ENCODE measurements at regions not wholly inside any gene's neighbourhood (a gene's known extent, or its start where the extent isn't known, plus 50 kb on each side); places are given as distances from the start of the nearest gene placed in this dataset.
"Not testable (repeated sequence)": the region's sequence is repeated elsewhere in the genome, so short reads cannot be mapped to it uniquely, and the experiment has no call there.

- DNase-seq (ENCODE audit: low read depth in 2 of 2): not testable (repeated sequence)
Measured at GRCh38 chr21:9830801-9831200, 690.6 kb upstream of the TPTE start.

DNA sequence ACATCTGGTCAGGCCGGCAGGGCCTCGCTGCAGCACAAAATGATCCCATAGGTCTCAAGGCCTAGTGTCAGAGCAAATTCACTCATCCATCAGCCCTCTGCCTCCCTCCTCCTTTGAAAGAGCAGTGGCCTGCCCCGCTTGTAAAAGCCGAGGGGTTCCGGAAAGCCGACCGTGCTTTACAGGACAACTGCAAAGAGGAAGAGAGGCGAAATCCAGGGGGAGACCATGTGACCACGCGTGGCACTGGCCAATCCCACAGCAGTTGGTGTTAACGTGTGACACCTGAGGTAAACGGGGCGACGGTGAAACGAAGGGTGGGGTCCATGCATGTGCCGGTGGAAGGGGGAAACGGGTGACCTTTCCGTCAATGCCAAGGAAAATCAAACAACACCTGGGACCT lies 688.6 kb upstream of the TPTE start:
- DNase-seq (ENCODE audit: low read depth in 2 of 2): not testable (repeated sequence)

DNA sequence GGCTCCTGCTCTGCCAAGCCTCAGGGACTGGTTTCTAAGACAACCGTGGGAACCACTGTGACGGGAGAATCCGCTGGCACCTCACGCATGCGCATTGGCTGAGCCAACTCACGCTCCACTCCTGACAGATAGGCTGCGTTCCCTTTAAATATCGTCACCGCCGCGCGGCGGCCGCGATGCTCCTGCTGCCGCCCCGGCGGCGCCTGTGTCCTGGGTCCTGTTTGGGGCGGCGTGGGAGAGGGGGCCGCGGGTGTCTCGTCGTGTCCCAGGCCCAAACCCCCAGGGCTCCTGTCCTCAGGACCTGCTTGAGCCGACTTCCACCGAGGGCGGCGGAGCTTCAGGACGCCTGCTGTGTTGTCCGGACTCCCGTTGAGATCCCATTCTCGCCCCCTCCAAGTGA lies 684.8 kb upstream of the TPTE start:
- DNase-seq (ENCODE audit: low read depth in 2 of 2): not testable (repeated sequence)

DNA sequence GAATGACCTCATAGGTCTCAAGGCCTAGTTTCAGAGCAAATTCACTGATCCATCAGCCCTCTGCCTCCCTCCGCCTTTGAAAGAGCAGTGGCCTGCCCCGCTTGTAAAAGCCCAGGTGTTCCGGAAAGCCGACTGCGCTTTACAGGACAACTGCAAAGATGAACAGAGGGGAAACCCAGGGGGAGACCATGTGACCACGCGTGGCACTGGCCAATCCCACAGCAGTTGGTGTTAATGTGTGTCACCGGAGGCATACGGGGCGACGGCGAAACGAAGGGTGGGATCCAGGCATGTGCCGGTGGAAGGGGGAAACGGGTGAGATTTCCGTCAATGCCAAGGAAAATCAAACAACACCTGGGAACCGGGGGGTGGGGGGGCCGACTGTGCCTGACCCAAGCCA lies 684.4 kb upstream of the TPTE start:
- not testable (repeated sequence) for DNase-seq (ENCODE audit: low read depth in 2 of 2)

GRCh38 chr21:9837526-9837925 lies 683.9 kb upstream of the TPTE start:
- not testable (repeated sequence) for DNase-seq (ENCODE audit: low read depth in 2 of 2)

- DNase-seq (ENCODE audit: low read depth in 2 of 2): no peak
Measured at GRCh38 chr21:9837946-9838737, 683.2 kb upstream of the TPTE start.

DNA sequence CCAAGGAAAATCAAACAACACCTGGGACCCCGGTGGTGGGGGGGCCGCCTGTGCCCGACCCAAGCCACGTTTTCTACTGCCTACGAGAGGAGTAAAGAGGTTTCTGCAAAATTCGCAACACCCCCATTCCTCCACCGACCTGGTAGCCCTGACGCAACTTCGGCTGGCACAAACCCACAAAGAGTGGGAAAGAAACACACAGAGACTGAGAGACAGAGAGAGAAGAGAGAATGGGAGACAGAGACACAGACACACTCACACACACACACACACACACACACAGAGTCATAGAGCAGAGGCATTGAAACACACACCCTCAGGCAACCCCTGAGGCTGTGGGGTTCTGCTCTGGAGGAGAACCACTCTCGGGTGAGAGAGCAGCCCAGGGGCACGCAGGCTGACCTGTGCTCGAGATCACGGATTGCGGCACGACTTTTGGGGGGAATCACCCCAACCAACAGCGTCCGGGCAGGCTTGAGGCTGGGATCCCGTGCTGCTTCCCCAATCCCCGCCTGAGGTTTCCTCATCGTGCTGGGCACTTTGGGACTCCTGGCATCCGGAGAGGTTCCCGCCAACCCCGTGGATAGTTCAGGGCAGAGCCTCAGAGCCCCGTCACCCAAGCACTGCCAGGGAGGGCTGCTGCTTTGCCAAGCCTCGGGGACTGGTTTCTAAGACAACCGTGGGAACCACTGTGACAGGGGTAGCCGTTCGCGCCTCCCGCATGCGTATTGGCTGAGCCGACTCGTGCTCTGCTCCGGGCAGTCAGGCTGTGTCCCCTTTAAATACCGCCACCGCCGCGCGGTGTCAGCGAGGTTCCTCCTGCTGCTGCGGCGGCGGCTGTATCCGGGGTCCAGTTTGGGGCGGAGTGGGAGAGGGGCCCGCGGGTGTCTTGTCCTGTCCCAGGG lies 682.4 kb upstream of the TPTE start:
- DNase-seq (ENCODE audit: low read depth in 2 of 2): no peak

GRCh38 chr21:9844106-9844505 lies 677.3 kb upstream of the TPTE start:
- not testable (repeated sequence) for DNase-seq (ENCODE audit: low read depth in 2 of 2)

GRCh38 chr21:9847511-9847910 lies 673.9 kb upstream of the TPTE start:
- not testable (repeated sequence) for DNase-seq (ENCODE audit: low read depth in 2 of 2)

GRCh38 chr21:9851166-9851565 lies 670.2 kb upstream of the TPTE start:
- DNase-seq (ENCODE audit: low read depth in 2 of 2): not testable (repeated sequence)

DNA sequence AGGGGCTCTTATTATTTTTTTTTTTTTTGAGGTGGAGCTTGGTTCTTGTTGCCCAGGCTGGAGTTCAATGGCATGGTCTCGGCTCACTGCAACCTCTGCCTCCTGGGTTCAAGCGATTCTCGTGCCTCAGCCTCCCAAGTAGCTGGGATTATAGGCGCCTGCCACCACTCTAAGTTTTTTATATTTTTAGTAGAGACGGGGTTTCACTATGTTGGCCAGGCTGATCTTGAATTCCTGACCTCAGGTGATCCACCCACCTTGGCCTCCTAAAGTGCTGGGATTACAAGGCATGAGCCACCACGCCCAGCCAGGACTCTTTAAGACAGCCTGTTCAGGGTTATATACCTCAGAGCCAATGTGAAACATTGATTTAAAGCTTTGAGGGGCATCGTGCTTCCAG lies 669.7 kb upstream of the TPTE start:
- not testable (repeated sequence) for DNase-seq (ENCODE audit: low read depth in 2 of 2)

GRCh38 chr21:9857563-9857962 lies 663.8 kb upstream of the TPTE start:
- DNase-seq (ENCODE audit: low read depth in 2 of 2): not testable (repeated sequence)

GRCh38 chr21:9859865-9860264 lies 661.5 kb upstream of the TPTE start:
- DNase-seq (ENCODE audit: low read depth in 2 of 2): not testable (repeated sequence)

DNA sequence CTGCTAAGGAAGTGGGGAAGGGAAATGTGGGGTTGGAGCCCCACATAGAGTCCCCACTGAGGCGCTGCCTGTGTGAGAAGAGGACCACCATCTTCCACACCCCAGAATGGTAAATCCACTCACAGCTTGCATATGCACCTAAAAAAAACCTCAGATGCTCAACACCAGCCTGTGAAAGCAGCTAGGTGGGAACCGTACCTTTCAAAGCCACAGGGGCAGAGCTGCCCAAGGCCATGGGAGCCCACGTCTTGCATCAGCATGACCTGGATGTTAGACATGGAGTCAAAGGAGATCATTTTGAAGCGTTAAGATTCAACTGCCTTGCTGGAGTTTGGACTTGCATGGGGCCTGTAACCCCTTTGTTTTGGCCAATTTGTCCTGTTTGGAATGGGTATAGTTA lies 658.9 kb upstream of the TPTE start:
- not testable (repeated sequence) for DNase-seq (ENCODE audit: low read depth in 2 of 2)

DNA sequence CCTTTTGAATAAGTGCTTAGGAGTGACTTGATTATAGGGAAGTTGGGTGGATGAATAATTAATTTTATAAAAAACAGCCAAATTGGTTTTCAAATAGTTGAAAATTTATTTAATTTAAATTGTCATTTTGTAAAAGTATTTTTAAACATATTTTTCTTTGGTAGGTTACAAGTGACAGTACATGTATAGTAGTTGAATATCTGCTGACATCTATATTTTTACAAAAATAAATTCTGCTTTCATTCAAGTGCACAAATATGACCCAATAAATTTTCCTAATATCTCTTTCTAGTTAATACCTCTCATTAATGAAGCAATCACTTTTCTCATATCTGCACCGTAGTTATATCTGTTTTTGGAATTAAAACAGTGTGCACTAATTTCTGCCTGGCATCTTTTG lies 653.6 kb upstream of the TPTE start:
- not testable (repeated sequence) for DNase-seq (ENCODE audit: low read depth in 2 of 2)

- not testable (repeated sequence) for DNase-seq (ENCODE audit: low read depth in 2 of 2)
Measured at GRCh38 chr21:9873096-9873495, 648.3 kb upstream of the TPTE start.

DNA sequence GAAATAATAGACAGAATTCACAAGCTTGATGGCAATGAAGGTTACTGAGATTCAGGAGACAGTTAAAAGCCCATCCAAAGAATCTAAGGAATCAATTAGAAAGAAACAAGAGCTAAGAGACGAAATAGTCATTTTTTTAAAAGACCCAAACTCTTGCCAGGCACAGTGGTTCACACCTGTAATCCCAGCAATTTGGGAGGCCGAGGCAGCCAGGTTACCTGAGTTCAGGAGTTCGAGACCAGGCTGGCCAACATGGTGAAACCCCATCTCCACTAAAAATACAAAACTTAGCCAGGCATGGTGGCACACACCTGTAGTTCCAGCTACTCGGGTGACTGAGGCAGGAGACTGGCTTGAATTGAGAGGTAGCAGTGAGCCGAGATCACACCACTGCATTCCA lies 647.2 kb upstream of the TPTE start:
- not testable (repeated sequence) for DNase-seq (ENCODE audit: low read depth in 2 of 2)

GRCh38 chr21:9881430-9881829 lies 640.0 kb upstream of the TPTE start:
- DNase-seq (ENCODE audit: low read depth in 2 of 2): not testable (repeated sequence)

DNA sequence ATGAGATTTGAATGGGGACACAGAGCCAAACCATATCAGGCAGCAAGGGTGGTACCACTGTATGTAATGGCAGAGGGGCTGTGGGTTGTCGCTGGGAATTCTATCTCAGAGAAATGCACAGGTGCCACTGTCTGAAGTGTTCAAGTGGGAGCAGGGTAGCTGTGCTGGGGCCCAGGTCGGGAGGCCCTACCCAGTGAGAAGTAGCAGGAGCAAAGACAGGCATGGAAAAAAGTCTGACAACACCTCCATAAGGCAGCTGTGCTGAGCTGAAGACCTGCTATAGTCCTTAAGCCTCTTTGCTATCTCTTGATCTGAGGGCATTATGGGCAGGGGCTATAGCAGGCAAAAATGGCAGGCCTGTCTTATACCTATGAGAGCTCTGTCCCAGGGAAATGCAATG lies 638.3 kb upstream of the TPTE start:
- not testable (repeated sequence) for DNase-seq (ENCODE audit: low read depth in 2 of 2)

GRCh38 chr21:9883571-9884282 lies 637.7 kb upstream of the TPTE start:
- DNase-seq (ENCODE audit: low read depth in 2 of 2): not testable (repeated sequence)

DNA sequence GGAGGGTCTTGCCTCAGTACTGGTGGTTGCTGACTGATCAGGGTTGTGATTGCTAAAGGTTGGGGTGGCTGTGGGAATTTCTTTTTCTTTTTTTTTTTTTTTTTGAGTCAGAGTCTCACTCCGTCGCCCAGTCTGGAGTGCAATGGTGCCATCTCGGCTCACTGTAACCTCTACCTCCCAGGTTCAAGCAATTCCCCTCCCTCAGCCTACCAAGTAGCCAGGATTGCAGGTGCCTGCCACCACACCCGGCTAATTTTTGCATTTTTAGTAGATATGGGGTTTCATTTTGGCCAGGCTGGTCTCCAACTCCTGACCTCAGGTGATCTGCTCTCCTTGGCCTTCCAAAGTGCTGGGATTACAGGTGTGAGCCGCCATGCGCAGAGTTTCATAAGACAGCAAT lies 632.9 kb upstream of the TPTE start:
- DNase-seq (ENCODE audit: low read depth in 2 of 2): not testable (repeated sequence)

DNA sequence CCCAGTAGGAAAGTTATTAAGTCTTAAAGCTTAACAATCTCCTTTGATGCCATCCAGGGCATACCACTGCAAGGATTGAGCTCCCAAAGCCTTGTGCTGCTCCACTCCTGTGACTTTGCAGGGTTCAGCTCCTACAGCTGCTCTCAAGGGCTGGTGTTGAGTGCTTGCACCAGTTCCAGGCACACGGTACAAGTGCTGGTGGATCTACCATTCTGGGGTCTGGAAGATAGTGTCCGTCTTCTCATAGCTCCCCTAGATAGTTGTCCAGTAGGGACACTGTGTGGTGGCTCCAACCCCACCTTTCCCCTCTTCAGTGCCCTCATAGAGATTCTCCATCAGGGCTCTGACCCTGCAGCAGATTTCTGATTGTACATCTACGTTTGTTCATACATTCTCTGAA lies 617.8 kb upstream of the TPTE start:
- DNase-seq (ENCODE audit: low read depth in 2 of 2): not testable (repeated sequence)
